Keratinocyte (primary cell): ENCODE measurements at regions not wholly inside any gene's neighbourhood (a gene's known extent, or its start where the extent isn't known, plus 50 kb on each side); places are given as distances from the start of the nearest gene placed in this dataset.

Experiments
- DNase-seq: peaks from one replicate; pipeline ENCODE4 v3.0.0-alpha.2; 2011; ENCODE audit warnings: low read depth, missing footprints, low spot score
- FAIRE-seq: peaks from 2 replicates; lab custom pipeline; 2011; peaks lifted over from hg19 to GRCh38; lab: Jason Lieb, UNC
- H2AFZ ChIP-seq: 2 replicates; pipeline ENCODE4 v1.6.0; 2012; ENCODE audit warnings: low read length, control low read depth, inconsistent platforms; ENCODE audit not compliant: control insufficient read depth
- H3K27ac ChIP-seq: 2 replicates; pipeline ENCODE4 v1.5.1; 2011; ENCODE audit warnings: low read length; ENCODE audit not compliant: control insufficient read depth, insufficient read depth
- H3K27me3 ChIP-seq: 3 replicates; pipeline ENCODE4 v1.6.0; 2011; ENCODE audit warnings: low read length; ENCODE audit not compliant: control insufficient read depth, insufficient read depth; ENCODE audit errors: extremely low read depth
- H3K36me3 ChIP-seq, 2 experiments: 2 replicates in 1 of 2; 3 replicates in 1 of 2; pipeline ENCODE4 v1.5.1; 2011; ENCODE audit warnings: low read length in 2 of 2, mild to moderate bottlenecking in 1 of 2; ENCODE audit not compliant: control insufficient read depth in 2 of 2, insufficient read depth in 2 of 2; ENCODE audit errors: extremely low read depth in 1 of 2
- H3K4me1 ChIP-seq: 3 replicates; pipeline ENCODE4 v1.5.1; 2011; ENCODE audit warnings: low read length; ENCODE audit not compliant: control insufficient read depth, insufficient read depth; ENCODE audit errors: extremely low read depth
- H3K4me2 ChIP-seq: 3 replicates; pipeline ENCODE4 v1.6.0; 2011; ENCODE audit warnings: low read depth, low read length; ENCODE audit not compliant: control insufficient read depth, insufficient read depth; ENCODE audit errors: extremely low read depth
- H3K4me3 ChIP-seq, 3 experiments: fragments of 200-600 bp in 1 of 3; sonication (generic) in 1 of 3; 2 replicates in 2 of 3; 3 replicates in 1 of 3; pipeline ENCODE4 v1.5.1; 2011 to 2016; ENCODE audit warnings: low read length in 3 of 3, mild to moderate bottlenecking in 3 of 3, control low read depth in 2 of 3, inconsistent platforms in 1 of 3, low read depth in 1 of 3, mixed read lengths in 1 of 3, mixed run types in 1 of 3, moderate library complexity in 1 of 3; ENCODE audit not compliant: control insufficient read depth in 2 of 3, insufficient read depth in 2 of 3; ENCODE audit errors: extremely low read depth in 1 of 3
- H3K79me2 ChIP-seq: 2 replicates; pipeline ENCODE4 v1.6.0; 2012; ENCODE audit warnings: low read length; ENCODE audit not compliant: control insufficient read depth, insufficient read depth
- H3K9ac ChIP-seq: 3 replicates; pipeline ENCODE4 v1.6.0; 2011; ENCODE audit warnings: low read length; ENCODE audit not compliant: control insufficient read depth, insufficient read depth; ENCODE audit errors: extremely low read depth
- H3K9me1 ChIP-seq: 3 replicates; pipeline ENCODE4 v1.6.0; 2011; ENCODE audit warnings: low read length; ENCODE audit not compliant: control insufficient read depth, insufficient read depth; ENCODE audit errors: extremely low read depth
- H3K9me3 ChIP-seq: 2 replicates; pipeline ENCODE4 v1.5.1; 2012; ENCODE audit warnings: low read depth, low read length; ENCODE audit not compliant: control insufficient read depth
- H4K20me1 ChIP-seq: 3 replicates; pipeline ENCODE4 v1.6.0; 2011; ENCODE audit warnings: low read length; ENCODE audit not compliant: control insufficient read depth, insufficient read depth; ENCODE audit errors: extremely low read depth
- EZH2 ChIP-seq: IDR thresholded peaks from one replicate; pipeline ENCODE4 v1.6.1; 2012; ENCODE audit warnings: inconsistent platforms, mild to moderate bottlenecking, low read length, moderate library complexity
- dilution Hi-C: fragments of 300-500 bp; cut with MboI; formaldehyde crosslinking; loops from one replicate; pipeline ENCODE4 v1.7.0; 2020; ENCODE audit warnings: low sequenced_read_pairs; ENCODE audit not compliant: extremely low pct_ligation_motif_present
- TF ChIP-seq, protein P1 (sequence below), 3 experiments: IDR thresholded peaks in 1 of 3; conservative IDR thresholded peaks in 1 of 3; optimal IDR thresholded peaks in 1 of 3; 2 replicates in 2 of 3; 3 replicates in 1 of 3; pipeline versions ENCODE3 to v1.5.1; 2011; ENCODE audit warnings: low read length in 3 of 3, mild to moderate bottlenecking in 3 of 3, moderate library complexity in 2 of 3, control low read depth in 1 of 3, inconsistent platforms in 1 of 3; ENCODE audit not compliant: insufficient read depth in 2 of 3; ENCODE audit errors: extremely low read depth in 1 of 3

DNA sequence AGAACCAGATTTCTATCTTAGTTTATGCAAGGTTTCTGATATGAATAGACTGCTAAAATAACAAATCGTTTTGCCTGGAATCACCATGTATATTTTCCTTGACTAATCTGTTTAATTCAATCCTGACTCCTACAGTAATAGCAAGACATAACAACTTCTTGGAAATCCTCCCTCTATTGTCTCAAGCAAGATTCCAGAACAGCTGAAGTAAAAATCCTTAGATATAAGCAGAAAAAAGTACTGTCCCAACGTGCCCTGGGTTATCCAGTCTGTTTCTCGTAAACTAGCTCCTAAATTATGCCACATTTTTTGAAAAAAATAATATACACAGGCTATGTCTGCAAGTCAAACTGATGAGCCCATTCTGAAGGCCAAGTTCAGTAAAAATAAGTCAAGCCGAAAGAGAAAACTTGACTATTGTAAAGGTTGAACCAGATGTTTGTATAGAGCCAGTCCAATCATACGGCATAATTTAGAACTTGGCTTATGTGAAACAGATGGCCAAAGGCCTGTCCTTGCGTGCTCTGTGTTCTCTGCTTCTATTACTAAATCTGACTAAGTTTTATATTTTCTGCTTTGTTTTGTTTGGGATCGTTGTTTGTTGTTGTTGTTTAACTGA lies 341.6 kb upstream of the NRSN1 start:
- Histone ChIP-seq H3K27ac (no peak overlapping the region), H4K20me1 (no peaks in the 10 kb centered on the region), H3K79me2 (no peaks in the 10 kb centered on the region), H3K4me3 (no peak overlapping the region), H3K27me3 (no peaks in the 10 kb centered on the region), H3K36me3 (no peaks in the 10 kb centered on the region), H3K4me2 (no peak overlapping the region), H2AFZ (no peak overlapping the region), H3K9me3 (no peaks in the 10 kb centered on the region), H3K4me1 (no peaks in the 10 kb centered on the region), H3K9me1 (no peaks in the 10 kb centered on the region), H3K9ac (no peak overlapping the region)
- FAIRE-seq (no peak), DNase-seq (no peak)
- dilution Hi-C loops = no loop called here
- TF ChIP-seq EZH2 = no peak
- TF ChIP-seq, protein P1, sequence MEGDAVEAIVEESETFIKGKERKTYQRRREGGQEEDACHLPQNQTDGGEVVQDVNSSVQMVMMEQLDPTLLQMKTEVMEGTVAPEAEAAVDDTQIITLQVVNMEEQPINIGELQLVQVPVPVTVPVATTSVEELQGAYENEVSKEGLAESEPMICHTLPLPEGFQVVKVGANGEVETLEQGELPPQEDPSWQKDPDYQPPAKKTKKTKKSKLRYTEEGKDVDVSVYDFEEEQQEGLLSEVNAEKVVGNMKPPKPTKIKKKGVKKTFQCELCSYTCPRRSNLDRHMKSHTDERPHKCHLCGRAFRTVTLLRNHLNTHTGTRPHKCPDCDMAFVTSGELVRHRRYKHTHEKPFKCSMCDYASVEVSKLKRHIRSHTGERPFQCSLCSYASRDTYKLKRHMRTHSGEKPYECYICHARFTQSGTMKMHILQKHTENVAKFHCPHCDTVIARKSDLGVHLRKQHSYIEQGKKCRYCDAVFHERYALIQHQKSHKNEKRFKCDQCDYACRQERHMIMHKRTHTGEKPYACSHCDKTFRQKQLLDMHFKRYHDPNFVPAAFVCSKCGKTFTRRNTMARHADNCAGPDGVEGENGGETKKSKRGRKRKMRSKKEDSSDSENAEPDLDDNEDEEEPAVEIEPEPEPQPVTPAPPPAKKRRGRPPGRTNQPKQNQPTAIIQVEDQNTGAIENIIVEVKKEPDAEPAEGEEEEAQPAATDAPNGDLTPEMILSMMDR (optimal IDR thresholded peaks at IDR 0.05 in 1 of 3, IDR thresholded peaks at IDR 0.05 in 1 of 3, conservative IDR thresholded peaks at IDR 0.05 in 1 of 3; ENCODE audit: extremely low read depth in 1 of 3, insufficient read depth in 2 of 3, low read length in 3 of 3) = no peak

DNA sequence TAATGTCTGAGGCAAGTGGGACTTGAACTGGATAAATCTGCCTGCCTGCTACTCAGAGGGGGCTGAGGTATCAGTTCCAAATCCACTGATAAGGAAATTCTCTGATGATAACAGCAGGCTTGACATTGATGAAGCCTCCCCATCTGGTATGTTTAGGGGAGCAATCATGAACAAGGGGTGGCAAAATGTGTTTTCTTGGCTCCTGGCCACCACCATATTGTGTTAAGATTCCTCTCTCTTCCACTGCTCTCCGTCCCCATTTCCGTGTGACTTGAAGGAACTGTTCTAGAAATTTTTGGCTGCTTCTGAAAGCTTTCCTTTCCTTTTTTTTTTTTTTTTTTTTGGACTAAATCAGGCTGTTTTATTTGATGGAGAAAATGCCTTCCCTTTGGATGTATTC lies 335.3 kb upstream of the NRSN1 start:
- no peak overlapping the region for H3K4me3 ChIP-seq
- no peak overlapping the region for H3K27ac ChIP-seq
- H3K4me2 ChIP-seq = no peak overlapping the region
- no peaks in the 10 kb centered on the region for H3K4me1 ChIP-seq
- dilution Hi-C loops = no loop called here
- no peaks in the 10 kb centered on the region for H3K9me1 ChIP-seq
- H3K9ac ChIP-seq = no peak overlapping the region
- H3K36me3 ChIP-seq = no peaks in the 10 kb centered on the region
- DNase-seq = no peak
- no peak overlapping the region for H2AFZ ChIP-seq
- FAIRE-seq = no peak
- no peaks in the 10 kb centered on the region for H3K27me3 ChIP-seq
- no peaks in the 10 kb centered on the region for H4K20me1 ChIP-seq
- no peaks in the 10 kb centered on the region for H3K79me2 ChIP-seq
- TF ChIP-seq, protein P1 (optimal IDR thresholded peaks at IDR 0.05 in 1 of 3, IDR thresholded peaks at IDR 0.05 in 1 of 3, conservative IDR thresholded peaks at IDR 0.05 in 1 of 3; ENCODE audit: extremely low read depth in 1 of 3, insufficient read depth in 2 of 3, low read length in 3 of 3) = no peak
- no peak for TF ChIP-seq EZH2
- H3K9me3 ChIP-seq = no peaks in the 10 kb centered on the region
